ENCODE measurements at regions not wholly inside any gene's neighbourhood (a gene's known extent, or its start where the extent isn't known, plus 50 kb on each side); places are given as distances from the start of the nearest gene placed in this dataset.

DNA sequence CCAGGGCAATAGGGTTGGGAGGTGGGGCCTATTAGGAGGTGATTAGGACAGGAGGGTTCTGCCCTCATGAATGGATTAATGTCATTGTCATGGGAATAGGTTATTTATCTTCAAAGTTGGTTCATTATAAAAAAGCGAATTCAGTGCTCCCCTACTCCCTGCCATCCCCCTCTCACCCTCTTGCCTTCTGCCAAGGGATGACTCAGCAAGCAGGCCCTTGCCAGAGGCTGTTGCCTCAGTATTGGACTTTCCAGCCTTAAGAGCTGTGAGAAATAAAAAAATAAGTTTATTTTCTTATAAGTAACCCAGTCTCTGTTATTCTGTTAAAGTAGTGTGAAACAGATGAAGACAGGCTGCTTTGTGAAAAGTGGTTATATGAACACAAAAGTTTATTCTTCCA is 381.1 kb upstream of the ZFP64 start:
- no peak overlapping the region for H3K4me3 ChIP-seq
- WGBS, result 81% methylated on average over 1 of the region's 1 CpG
- intact Hi-C loops (cut with DNase I), result no loop called here
- DNase-seq (ENCODE audit: extremely low spot score), result no peak
- no peak overlapping the region for H3K27ac ChIP-seq (replicated peaks in 1 of 4)
- H3K36me3 ChIP-seq, result no peaks in the 10 kb centered on the region
- no peaks in the 10 kb centered on the region for H3K27me3 ChIP-seq
- TF ChIP-seq, protein P1, sequence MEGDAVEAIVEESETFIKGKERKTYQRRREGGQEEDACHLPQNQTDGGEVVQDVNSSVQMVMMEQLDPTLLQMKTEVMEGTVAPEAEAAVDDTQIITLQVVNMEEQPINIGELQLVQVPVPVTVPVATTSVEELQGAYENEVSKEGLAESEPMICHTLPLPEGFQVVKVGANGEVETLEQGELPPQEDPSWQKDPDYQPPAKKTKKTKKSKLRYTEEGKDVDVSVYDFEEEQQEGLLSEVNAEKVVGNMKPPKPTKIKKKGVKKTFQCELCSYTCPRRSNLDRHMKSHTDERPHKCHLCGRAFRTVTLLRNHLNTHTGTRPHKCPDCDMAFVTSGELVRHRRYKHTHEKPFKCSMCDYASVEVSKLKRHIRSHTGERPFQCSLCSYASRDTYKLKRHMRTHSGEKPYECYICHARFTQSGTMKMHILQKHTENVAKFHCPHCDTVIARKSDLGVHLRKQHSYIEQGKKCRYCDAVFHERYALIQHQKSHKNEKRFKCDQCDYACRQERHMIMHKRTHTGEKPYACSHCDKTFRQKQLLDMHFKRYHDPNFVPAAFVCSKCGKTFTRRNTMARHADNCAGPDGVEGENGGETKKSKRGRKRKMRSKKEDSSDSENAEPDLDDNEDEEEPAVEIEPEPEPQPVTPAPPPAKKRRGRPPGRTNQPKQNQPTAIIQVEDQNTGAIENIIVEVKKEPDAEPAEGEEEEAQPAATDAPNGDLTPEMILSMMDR (IDR thresholded peaks at IDR 0.05), result no peak
- TF ChIP-seq POLR2AphosphoS5 (IDR thresholded peaks at IDR 0.05), result no peak
- no peak for TF ChIP-seq POLR2A (IDR thresholded peaks at IDR 0.05; ENCODE audit: low read depth)
- TF ChIP-seq EP300 (IDR thresholded peaks at IDR 0.05), result no peak
- peaks cover 0 to 9% (median 0%) of the 10 kb centered on the region in 4 donors for H3K9me3 ChIP-seq
- H3K4me1 ChIP-seq, result no peaks in the 10 kb centered on the region

DNA sequence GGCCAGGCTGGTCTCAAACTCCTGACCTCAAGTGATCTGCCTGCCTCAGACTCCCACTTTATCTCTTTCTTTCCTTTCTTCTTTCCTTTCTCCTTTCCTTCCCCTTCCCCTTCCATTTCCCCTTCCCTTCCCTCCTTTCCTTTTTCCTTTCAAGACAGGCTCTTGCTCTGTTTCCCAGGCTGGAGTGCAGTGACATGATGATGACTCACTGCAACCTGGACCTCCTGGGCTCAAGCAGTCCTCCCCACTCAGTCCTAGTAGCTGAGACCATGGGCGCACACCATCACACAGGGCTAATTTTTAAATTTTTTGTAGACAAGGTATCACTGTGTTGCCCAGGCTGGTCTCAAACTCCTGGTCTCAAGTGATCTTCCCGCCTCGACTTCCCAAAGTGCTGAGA is 377.6 kb upstream of the ZFP64 start:
- H3K27me3 ChIP-seq, result no peaks in the 10 kb centered on the region
- no peak overlapping the region for H3K4me3 ChIP-seq
- no peak overlapping the region for H3K27ac ChIP-seq (replicated peaks in 1 of 4)
- intact Hi-C loops (cut with DNase I), result no loop called here
- no peak for TF ChIP-seq POLR2AphosphoS5 (IDR thresholded peaks at IDR 0.05)
- no peak for DNase-seq (ENCODE audit: extremely low spot score)
- H3K4me1 ChIP-seq, result no peaks in the 10 kb centered on the region
- H3K9me3 ChIP-seq, result no peaks in the 10 kb centered on the region
- WGBS, result 87% methylated on average over 3 of the region's 3 CpGs
- no peaks in the 10 kb centered on the region for H3K36me3 ChIP-seq

DNA sequence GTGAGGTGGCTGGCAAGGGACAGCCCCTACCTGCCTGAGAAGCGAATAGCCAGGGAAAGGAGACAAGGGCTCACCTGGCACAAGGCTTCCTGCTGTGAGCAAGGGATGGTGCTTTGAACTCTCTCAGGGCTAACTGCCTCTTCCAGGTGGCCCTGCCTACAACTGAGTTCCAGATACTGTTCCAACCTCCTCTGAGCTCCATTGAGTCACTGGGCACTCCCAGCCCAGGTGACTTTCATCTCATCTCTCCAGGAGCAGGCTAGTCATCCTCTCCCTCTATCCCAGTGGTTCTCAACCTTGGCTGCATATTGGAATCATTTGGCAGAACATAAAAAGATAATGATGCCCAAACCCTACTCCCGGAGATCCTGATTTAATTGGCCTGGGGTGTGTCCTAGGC is 374.0 kb upstream of the ZFP64 start:
- intact Hi-C loops (cut with DNase I), result no loop called here
- Histone ChIP-seq H3K4me1 (no peaks in the 10 kb centered on the region), H3K9me3 (peaks cover 0 to 4% (median 0%) of the 10 kb centered on the region in 4 donors), H3K27ac (replicated peaks in 1 of 4) (no peak overlapping the region), H3K27me3 (no peaks in the 10 kb centered on the region), H3K36me3 (no peaks in the 10 kb centered on the region), H3K4me3 (no peak overlapping the region)
- 90% methylated on average over 2 of the region's 2 CpGs for WGBS
- no peak for DNase-seq (ENCODE audit: extremely low spot score)
- TF ChIP-seq, protein P1 (IDR thresholded peaks at IDR 0.05), result no peak
- TF ChIP-seq EP300 (IDR thresholded peaks at IDR 0.05) (no peak), POLR2AphosphoS5 (IDR thresholded peaks at IDR 0.05) (no peak), POLR2A (IDR thresholded peaks at IDR 0.05; ENCODE audit: low read depth) (no peak)

DNA sequence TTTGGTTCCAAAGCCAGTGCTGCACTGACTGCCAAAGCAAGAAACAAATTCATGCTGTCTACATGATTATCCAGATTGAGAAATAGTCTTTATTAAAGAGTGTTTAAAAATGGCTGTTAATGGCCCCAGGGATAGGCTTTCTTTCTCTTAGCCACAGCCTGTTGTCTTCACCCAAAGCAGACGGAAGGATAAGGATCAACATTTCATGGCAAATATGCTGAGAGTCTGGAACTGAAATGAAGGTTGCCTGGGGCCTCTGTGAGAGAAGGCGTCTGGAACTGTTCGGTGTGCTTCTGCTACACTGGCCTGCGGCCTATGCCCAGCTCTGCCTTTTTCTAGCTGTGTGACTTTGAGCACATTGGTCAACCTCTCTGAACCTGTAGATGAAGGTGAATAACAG is 373.0 kb upstream of the ZFP64 start:
- Histone ChIP-seq H3K9me3 (peaks cover 0 to 14% (median under 1%) of the 10 kb centered on the region in 4 donors), H3K4me3 (no peak overlapping the region), H3K27ac (replicated peaks in 1 of 4) (no peak overlapping the region), H3K27me3 (no peaks in the 10 kb centered on the region), H3K4me1 (no peaks in the 10 kb centered on the region), H3K36me3 (no peaks in the 10 kb centered on the region)
- DNase-seq (ENCODE audit: extremely low spot score), result no peak
- TF ChIP-seq POLR2AphosphoS5 (IDR thresholded peaks at IDR 0.05) (no peak), POLR2A (IDR thresholded peaks at IDR 0.05; ENCODE audit: low read depth) (no peak), EP300 (IDR thresholded peaks at IDR 0.05) (no peak)
- TF ChIP-seq, protein P1 (IDR thresholded peaks at IDR 0.05), result no peak
- intact Hi-C loops (cut with DNase I), result no loop called here
- 86% methylated on average over 4 of the region's 4 CpGs for WGBS

DNA sequence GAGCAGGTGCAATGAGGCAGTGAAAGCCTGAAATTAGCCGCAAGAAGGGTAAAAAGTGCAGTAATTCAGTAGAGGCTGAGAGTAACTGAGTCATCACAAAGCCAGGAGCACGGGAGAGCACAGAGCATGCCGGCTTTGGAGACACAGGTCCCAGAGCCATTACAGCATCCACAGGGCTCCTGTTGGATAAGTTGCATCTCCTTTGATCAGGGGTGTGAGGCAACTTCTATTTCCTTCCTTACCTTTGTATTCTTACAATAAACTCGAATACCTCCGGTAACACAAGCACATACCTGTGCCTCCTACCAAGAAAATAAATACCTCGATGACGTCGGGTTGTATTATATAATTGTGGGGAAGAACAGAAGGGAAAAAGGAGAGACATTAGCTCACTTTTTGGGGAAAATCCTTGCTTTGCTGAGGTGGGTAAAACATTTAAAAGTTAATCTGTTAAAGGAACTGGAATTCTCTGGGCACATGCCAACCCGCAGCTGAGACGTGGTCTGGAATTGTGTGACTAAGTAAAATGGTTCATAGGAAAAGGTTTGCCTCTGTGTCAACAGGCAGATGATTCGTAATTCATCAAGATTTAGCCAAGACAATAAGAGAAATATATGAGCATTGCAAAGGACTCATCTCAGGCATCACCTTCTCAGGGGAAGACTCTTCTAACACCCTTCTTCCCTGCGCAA is 360.7 kb upstream of the ZFP64 start:
- Histone ChIP-seq H3K27me3 (no peaks in the 10 kb centered on the region), H3K4me3 (no peak overlapping the region), H3K36me3 (no peaks in the 10 kb centered on the region), H3K27ac (replicated peaks in 1 of 4) (no peak overlapping the region), H3K4me1 (no peaks in the 10 kb centered on the region), H3K9me3 (peaks cover 0 to 9% (median 0%) of the 10 kb centered on the region in 4 donors)
- TF ChIP-seq, protein P1 (IDR thresholded peaks at IDR 0.05), result no peak
- TF ChIP-seq POLR2A (IDR thresholded peaks at IDR 0.05; ENCODE audit: low read depth), result no peak
- no peak for TF ChIP-seq POLR2AphosphoS5 (IDR thresholded peaks at IDR 0.05)
- no peak for TF ChIP-seq EP300 (IDR thresholded peaks at IDR 0.05)
- WGBS, result 71% methylated on average over 11 of the region's 12 CpGs
- no peak for DNase-seq (ENCODE audit: extremely low spot score)
- intact Hi-C loops (cut with DNase I), result no loop called here

All from esophagus muscularis mucosa (tissue), 4 donors.